ENCODE measurements at regions not wholly inside any gene's neighbourhood (a gene's known extent, or its start where the extent isn't known, plus 50 kb on each side); places are given as distances from the start of the nearest gene placed in this dataset.

DNA sequence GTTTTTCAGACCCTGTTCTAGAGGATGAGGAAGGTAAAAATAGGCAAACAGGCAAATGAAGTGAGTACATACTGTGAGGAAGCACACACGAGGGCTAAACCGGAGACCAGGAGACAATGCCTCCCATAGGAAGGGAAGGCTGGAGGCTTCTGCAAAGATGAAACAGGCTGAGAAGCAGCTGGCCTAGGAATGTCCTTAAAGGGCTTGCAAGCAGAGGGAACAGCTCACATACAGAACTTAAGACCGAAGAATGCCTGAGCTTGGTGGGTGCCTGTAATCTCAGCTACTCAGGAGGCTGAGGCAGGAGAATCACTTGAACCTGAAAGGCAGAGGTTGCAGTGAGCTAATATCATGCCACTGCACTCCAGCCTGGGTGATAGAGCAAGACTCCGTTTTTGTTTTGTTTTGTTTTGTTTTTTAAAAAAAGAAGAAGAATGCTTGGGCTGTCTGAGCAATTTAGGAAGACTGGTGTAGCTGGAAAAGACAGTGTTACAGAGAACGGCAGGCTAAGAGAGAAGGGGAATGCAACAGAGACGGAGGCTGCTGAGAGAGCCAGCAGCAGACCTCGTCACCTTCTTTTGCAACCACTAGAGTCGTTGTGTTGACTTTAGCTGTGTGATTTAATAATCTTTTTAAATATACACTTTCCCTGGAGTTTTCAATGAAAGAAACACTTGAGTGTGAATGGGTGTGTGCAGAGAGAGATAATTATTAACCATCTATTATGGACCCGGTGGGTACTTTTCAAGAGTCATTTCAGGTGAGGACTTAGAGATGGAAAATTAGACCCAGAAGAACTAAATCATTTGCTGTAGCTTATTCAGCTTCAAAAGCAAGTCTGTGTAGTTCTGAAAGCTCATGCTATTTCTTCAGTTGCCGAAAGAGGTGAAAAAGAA, 232.8 kb downstream of the GALR1 start:
- no peaks in the 10 kb centered on the region for H3K36me3 ChIP-seq (ENCODE audit: low read depth, missing control alignments)
- H3K27ac ChIP-seq = no peak overlapping the region
- no peaks in the 10 kb centered on the region for H3K4me1 ChIP-seq
- H3K4me3 ChIP-seq = no peak overlapping the region
- TF ChIP-seq, protein P1, sequence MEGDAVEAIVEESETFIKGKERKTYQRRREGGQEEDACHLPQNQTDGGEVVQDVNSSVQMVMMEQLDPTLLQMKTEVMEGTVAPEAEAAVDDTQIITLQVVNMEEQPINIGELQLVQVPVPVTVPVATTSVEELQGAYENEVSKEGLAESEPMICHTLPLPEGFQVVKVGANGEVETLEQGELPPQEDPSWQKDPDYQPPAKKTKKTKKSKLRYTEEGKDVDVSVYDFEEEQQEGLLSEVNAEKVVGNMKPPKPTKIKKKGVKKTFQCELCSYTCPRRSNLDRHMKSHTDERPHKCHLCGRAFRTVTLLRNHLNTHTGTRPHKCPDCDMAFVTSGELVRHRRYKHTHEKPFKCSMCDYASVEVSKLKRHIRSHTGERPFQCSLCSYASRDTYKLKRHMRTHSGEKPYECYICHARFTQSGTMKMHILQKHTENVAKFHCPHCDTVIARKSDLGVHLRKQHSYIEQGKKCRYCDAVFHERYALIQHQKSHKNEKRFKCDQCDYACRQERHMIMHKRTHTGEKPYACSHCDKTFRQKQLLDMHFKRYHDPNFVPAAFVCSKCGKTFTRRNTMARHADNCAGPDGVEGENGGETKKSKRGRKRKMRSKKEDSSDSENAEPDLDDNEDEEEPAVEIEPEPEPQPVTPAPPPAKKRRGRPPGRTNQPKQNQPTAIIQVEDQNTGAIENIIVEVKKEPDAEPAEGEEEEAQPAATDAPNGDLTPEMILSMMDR (IDR thresholded peaks at IDR 0.05) = no peak
- TF ChIP-seq POLR2A (IDR thresholded peaks at IDR 0.05) = no peak
- H3K27me3 ChIP-seq = no peaks in the 10 kb centered on the region
- intact Hi-C loops (cut with DNase I; ENCODE audit: low total_unique reads) = no loop called here
- no peak for DNase-seq
- H3K9me3 ChIP-seq = no peaks in the 10 kb centered on the region
- WGBS, 2 donors = 77 to 85% methylated on average over 10 of the region's 10 CpGs

DNA sequence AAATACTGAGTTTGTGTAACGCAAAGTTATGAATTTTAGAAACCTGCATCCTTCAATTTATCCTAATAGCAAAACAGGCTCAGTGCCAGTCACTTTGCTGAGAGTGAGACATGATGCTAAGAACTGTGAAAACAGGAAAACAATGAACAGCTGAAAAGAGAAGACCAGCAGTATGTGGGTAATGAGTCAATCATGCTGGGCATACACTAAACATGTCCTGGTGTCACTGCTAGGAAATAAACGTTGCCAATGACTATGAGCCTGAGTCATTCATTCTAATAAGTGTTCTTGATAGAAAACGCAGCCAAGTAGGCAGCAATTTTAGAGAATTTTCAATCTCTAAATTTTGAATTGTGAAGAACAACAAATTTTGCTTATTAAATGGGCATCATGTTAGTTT, 237.3 kb downstream of the GALR1 start:
- 77 to 78% methylated on average over 3 of the region's 3 CpGs for WGBS, 2 donors
- intact Hi-C loops (cut with DNase I; ENCODE audit: low total_unique reads) = no loop called here

DNA sequence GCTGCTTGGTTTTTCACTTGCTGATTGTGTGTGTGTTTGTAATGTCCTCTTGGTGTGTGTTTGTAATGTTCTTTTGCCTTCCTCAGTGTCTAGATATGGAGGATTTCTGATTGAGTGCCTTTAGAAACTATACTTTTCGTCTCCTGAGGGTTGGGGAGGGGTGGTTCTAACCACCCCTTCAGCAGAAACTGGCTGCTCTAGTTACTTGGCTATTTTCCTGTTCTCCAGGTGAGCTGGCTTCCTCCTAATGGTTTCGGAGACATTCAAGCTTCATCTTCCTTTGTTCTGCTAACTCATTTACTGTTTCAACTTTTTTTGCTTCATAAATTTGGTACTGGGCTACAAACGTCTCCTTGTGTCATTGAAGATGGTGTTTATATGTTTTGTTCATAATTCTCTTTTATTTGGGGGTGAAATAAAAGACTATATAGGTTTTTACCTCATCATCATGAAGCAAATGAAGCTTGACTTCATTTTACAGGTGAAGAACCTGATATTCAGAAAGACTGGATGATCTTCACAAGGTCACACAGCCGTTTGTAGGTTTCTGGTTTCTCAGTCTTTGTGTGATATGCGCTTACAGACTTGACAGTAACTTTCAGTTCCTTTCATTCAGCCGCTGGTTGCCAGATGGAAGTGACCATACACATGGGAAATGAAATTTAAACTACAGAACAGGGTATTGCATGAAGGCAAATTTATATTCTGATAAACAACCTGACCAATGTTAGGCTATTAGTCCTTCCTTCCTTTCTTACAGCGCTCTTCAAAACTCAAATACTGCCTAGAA, 238.5 kb downstream of the GALR1 start:
- no peaks in the 10 kb centered on the region for H3K4me1 ChIP-seq
- no peaks in the 10 kb centered on the region for H3K36me3 ChIP-seq (ENCODE audit: low read depth, missing control alignments)
- H3K4me3 ChIP-seq = no peak overlapping the region
- intact Hi-C loops (cut with DNase I; ENCODE audit: low total_unique reads) = no loop called here
- no peaks in the 10 kb centered on the region for H3K27me3 ChIP-seq
- no peaks in the 10 kb centered on the region for H3K9me3 ChIP-seq
- no peak overlapping the region for H3K27ac ChIP-seq
- no peak for DNase-seq
- TF ChIP-seq POLR2A (IDR thresholded peaks at IDR 0.05) = no peak
- TF ChIP-seq, protein P1 (IDR thresholded peaks at IDR 0.05) = no peak
- 83 to 85% methylated on average over 7 of the region's 7 CpGs for WGBS, 2 donors

More for the DNA sequence above, 237.3 kb downstream of the GALR1 start:
- H3K4me1 ChIP-seq = no peaks in the 10 kb centered on the region
- no peaks in the 10 kb centered on the region for H3K9me3 ChIP-seq
- no peak for DNase-seq
- no peak overlapping the region for H3K4me3 ChIP-seq
- no peak for TF ChIP-seq POLR2A (IDR thresholded peaks at IDR 0.05)
- TF ChIP-seq, protein P1 (IDR thresholded peaks at IDR 0.05) = no peak
- H3K36me3 ChIP-seq (ENCODE audit: low read depth, missing control alignments) = no peaks in the 10 kb centered on the region
- no peaks in the 10 kb centered on the region for H3K27me3 ChIP-seq
- H3K27ac ChIP-seq = no peak overlapping the region

DNA sequence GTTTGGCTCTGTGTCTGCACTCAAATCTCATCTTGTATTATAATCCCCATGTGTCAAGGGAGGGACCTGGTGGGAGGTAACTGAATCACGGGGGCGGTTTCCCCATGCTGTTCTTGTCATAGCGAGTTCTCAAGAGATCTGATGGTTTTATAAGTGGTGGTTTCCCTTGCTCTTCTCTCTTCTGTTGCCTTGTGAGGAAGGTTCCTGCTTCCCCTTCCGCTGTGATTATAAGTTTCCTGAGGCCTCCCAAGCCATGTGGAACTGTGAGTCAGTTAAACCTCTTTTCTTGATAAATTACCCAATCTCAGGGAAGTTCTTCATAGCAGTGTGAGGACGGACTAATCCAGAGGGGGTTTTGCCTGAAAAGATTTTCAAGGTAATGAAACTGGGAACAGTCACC, 245.4 kb downstream of the GALR1 start:
- 71 to 77% methylated on average over 5 of the region's 5 CpGs for WGBS, 2 donors
- TF ChIP-seq, protein P1 (IDR thresholded peaks at IDR 0.05) = no peak
- no peak for TF ChIP-seq POLR2A (IDR thresholded peaks at IDR 0.05)
- H3K27ac ChIP-seq = no peak overlapping the region
- H3K27me3 ChIP-seq = no peaks in the 10 kb centered on the region
- H3K4me3 ChIP-seq = no peak overlapping the region
- no peaks in the 10 kb centered on the region for H3K36me3 ChIP-seq (ENCODE audit: low read depth, missing control alignments)
- H3K4me1 ChIP-seq = no peaks in the 10 kb centered on the region
- intact Hi-C loops (cut with DNase I; ENCODE audit: low total_unique reads) = no loop called here
- H3K9me3 ChIP-seq = no peaks in the 10 kb centered on the region
- DNase-seq = no peak
